ENCODE measurements at regions not wholly inside any gene's neighbourhood (a gene's known extent, or its start where the extent isn't known, plus 50 kb on each side); places are given as distances from the start of the nearest gene placed in this dataset.

GRCh38 chr3:18770800-18771199 lies 345.7 kb upstream of the SATB1 start:
- DNase-seq = no peak

GRCh38 chr3:18767756-18768303 lies 342.7 kb upstream of the SATB1 start:
- no peak for DNase-seq

DNA sequence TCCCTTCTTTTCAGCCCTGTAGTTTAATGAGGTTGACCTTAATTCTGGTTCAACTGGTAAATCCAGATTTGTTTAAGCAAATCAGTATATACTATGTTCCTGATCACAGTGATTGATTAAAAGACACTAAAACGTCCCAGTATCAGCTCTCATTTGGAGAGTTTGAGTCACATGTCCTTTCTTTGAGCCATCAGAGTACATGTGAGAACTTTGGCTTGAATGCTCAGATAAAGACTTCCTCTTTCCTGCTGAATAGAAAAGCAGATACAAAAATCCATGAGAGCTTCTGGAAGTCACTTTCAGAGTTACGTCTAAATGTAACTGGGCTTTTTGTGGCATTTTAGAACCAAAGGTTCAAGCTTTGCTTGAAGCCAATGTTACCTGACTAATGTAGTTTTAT lies 341.8 kb upstream of the SATB1 start:
- DNase-seq = no peak

DNA sequence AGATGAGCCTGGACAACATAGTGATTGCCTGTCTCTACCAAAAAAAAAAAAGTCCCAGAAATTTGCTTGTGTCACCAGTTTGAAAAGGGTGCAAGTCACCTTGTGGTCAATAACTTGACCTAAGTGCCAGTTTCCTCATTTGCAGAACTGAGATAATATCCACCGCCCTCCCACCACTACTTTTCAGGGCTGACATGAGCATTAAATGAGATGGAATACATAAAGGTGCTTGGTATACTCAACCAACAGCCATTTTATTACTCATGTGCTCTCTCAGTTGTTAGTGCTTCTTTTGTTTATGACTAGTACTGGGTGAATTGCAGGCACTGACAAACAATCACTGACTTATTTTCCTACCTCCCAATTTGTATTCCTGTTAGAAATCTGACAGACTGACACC lies 340.5 kb upstream of the SATB1 start:
- no peak for DNase-seq

- no peak for DNase-seq
Measured at GRCh38 chr3:18765161-18765560, 340.0 kb upstream of the SATB1 start.

DNA sequence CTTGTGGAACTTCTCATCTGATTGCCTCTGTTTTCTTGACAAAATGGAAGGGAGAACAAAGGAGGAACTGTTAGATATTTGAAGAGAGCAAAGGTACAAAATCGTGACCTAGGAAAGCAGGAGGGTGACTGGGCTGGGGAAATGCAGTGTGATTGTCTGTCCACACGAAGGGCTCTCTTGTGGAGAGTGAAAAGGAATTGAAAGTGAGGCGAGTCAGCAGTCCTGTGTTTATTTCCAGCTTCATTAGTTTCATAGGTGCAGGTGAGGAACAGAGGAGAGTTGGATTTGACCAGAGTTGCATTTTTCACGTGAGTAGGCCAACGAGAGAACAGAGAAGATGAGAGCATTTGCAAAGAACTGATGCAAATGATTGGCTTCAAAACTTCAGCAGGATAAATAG lies 336.4 kb upstream of the SATB1 start:
- DNase-seq = no peak

DNA sequence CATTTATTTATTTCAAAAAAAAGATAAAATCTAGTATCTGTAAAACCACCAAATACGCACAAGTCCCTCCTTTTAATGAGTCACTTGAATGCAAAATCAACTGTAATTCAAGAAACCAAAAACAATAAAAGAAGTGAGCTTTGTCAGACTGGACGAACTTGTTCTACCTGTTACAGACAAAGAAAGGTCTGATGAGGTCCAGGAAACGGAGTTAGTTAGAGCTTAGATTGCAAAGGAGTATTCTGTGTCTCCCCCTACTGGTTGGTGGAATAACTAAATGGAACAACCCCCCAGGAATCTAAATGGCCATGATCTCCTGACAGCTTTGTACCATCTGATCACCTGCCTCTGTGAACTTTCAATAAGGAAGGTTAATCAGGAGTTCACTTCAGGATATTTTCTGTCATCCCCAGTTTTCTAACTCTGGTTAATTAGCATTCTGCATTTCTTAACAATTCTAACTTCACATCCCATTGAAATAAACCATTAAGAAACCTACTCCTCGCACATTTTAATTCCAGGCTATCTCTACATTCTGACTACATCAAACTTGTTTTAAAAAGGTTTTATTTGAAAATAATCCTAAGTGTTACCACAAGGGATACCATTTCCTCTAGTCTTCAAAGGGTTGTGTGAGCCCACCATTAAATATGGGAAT lies 333.0 kb upstream of the SATB1 start:
- DNase-seq = peak; percentile 13

DNA sequence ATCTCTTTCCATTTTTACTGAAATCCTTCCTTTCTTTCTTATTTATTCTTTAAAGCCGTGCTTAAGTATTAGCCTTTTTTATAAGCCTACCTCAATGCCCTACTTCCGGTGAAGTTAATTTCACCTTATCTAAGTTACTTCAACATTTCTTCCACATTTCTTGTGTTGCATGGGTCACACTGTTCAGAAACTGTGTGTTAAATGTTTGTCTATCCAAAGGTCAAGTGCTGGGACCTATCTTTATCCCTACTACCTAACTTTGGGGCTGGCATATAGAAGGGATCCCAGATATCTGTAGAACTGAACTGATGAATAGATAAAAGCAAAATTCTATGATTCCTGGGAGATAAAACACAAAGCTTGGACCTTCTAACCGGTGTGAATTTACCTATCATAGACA lies 332.3 kb upstream of the SATB1 start:
- no peak for DNase-seq

- no peak for DNase-seq
Measured at GRCh38 chr3:18752273-18752934, 327.3 kb upstream of the SATB1 start.

- DNase-seq = no peak
Measured at GRCh38 chr3:18751514-18751913, 326.4 kb upstream of the SATB1 start.

GRCh38 chr3:18747383-18747782 lies 322.2 kb upstream of the SATB1 start:
- DNase-seq = no peak

DNA sequence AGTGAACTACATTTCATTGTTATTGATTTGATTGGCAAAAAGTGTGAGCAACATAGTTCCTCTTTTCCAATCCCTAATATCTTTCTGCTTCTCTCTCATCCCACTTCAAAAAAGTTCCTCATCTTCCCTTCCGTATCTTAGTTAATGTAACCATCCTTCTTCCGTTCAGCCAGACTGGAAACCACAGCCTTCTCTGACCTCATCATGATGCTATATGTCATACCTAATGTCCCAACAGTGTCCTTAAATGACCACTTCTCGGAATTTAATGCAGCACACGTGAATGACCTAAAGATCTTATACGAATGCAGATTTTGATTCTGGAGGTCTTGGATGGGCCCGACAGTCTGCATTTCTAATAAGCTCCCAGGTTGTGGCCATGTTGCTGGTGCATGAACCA lies 320.3 kb upstream of the SATB1 start:
- DNase-seq = no peak

DNA sequence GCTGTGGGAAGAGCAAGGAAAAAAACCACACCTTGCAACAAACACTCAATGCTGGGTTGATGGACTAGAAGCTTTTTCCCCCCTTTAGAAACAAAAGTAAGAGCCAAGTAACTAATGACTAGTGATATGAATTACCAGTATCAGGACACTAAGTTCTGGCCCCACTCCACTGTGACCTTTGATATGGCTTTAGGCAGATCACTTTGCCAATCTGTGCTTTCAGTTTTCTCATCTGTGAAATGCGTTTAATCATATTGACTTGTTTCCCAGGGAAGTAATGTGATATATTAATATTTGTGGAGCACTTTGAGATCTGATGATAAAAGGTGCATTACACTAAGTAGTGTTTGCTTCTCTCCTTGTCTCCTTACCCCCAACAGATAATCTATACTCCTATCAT lies 319.3 kb upstream of the SATB1 start:
- no peak for DNase-seq

DNA sequence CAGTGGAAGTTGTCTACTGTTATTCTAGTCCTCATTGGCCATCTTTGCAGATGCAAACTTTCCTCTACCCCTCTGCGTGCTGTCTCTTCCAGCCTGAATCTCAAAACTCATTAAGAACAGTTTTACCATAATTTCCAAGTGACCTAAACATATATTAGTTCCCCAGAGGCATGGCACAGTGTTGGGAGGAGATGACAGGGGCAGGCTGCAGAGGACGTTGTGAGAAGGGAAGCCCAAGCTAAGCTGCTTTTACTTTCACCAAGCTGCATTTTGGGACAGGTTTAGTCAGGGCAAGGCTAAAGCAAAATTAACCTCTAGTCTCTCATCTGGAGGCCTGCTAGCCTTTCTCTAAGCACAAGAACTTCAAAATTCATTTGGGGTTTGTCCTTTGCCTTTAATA lies 318.6 kb upstream of the SATB1 start:
- DNase-seq = no peak

DNA sequence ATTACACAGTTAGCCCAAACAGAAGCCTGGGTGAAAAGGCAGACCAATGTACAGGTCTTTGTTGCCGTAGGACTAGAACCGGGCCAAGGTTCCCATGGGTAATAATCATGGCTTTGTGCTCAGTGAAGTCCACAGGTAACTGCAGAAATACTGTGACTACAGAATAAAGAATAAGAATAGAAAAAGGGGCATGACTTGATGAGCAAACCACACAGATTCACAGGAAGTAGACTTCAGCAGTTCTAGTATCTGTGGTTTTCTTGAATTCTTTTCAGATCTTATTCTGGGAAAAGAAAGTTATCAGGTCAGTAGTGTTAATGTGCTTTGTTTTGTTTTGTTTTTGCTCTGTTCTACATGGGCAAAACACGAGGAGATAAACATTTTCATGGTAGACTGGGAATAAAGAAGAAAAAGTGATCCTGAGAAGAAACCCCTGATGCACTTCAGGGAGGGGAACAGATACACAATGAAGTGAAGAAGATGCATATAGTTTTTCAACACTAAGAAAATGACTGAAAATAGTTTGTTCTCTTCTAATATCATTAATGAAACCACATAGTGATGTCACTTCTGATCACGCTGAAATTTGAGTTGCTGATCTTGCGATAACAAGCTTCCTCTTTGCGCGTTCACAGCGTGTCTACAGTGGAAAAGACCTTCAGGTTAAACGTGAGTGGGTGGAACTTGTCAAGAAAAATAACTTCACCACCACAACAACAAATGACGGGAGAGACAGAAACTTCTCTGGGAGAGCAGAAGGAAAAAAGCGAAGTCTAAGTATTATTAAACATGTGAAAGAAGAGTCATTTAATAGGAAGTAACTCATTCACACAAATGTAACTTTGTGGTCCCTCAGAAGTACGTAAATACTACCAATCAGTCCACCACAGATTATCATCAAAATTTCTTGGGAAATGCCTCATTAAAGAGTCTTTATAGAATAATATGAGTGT lies 315.8 kb upstream of the SATB1 start:
- DNase-seq = no peak

DNA sequence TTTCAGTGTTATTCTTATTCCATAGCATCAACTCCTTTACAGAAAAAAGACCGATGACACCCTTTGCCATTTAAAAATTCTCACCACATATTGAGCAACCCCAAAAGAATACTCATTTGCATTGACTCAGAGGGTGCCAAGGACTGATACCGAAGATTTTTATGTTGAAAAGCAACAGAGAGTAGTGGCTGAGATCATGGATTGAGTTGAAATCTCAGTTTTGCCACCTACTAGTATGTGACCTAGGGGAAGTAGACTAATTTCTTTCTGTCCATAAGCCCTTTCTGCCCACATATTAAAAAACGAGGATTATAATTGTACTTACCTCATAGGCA lies 313.9 kb upstream of the SATB1 start:
- no peak for DNase-seq

- no peak for DNase-seq
Measured at GRCh38 chr3:18738393-18739098, 313.4 kb upstream of the SATB1 start.

DNA sequence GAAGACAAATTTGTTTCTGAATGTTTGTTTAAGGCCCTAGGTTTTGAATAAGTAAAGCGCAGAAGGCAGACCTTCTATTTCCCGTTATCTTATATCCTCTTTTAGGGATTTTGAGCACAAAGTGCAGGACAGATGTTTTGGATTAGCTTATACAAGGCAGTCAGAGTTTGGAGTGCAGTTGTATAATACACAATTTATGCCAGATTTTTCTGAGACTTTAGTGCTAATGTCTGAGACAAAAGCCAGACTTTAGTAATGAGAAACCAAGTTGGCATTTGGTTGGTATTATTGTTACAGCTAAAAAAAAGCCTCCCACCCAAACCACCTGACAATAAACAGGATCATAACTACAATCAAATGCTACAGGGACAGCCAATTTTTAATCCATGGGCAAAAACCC lies 309.9 kb upstream of the SATB1 start:
- peak; percentile 38 for DNase-seq

- no peak for DNase-seq
Measured at GRCh38 chr3:18734309-18734708, 309.2 kb upstream of the SATB1 start.

DNA sequence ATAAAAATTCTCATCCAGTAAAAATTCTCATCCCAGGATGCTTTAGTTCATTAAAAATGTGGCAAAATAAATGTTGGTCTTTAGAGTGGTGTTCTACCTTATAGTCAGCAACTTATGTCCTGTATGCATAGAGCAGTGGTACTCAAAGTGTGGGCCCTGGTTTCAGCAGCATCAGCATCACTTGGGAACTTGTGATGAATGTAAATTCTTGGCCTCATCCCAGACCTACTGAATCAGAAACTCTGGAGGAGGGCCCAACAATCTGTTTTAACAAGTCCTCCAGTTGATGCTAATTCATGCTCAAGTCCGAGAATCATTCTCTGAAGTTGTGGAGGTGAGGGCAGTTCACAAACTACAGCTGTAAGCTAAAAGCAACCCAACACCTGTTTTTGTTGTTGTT lies 307.3 kb upstream of the SATB1 start:
- no peak for DNase-seq

- DNase-seq = no peak
Measured at GRCh38 chr3:18730491-18730890, 305.4 kb upstream of the SATB1 start.

DNA sequence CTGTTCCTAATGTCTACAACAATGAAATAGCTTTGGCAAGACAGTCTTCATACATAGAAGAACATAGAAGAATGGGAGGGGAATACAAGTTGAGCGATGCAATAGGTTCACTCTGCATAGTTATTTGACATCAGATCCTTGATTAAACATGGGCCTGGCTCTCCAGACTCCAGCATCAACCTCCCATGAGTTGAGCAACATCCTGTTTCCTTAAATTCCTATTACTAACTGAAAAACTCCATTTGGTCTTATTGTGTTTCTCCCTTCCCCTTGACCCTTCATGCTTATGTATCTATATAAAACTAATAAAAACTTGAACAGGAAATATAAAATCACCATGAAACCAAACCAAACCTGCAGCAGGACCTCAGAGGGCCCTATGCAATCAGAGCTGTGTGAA lies 304.5 kb upstream of the SATB1 start:
- DNase-seq = no peak
